Lower leg skin (tissue), 3 donors: ENCODE measurements at regions not wholly inside any gene's neighbourhood (a gene's known extent, or its start where the extent isn't known, plus 50 kb on each side); places are given as distances from the start of the nearest gene placed in this dataset.

Experiments used
- CTCF ChIP-seq, 3 donors: fragments of 450-650 bp; IDR thresholded peaks; one replicate each; pipeline ENCODE4 v1.5.1; 2016; ENCODE audit warnings: antibody characterized with exemption in 3 of 3, mild to moderate bottlenecking in 3 of 3, moderate library complexity in 2 of 3
- POLR2A ChIP-seq, 2 donors: fragments of 450-650 bp; IDR thresholded peaks; one replicate each; pipeline ENCODE4 v1.6.1; 2016 to 2017; ENCODE audit warnings: antibody characterized with exemption in 2 of 2, mild to moderate bottlenecking in 1 of 2, moderate library complexity in 1 of 2

GRCh38 chr10:2037246-2037645 lies 299.9 kb upstream of the ADARB2 start:
- TF ChIP-seq CTCF (IDR thresholded peaks at IDR 0.05), result no peak
- TF ChIP-seq POLR2A (IDR thresholded peaks at IDR 0.05), result no peak
